Left ventricle myocardium inferior (tissue), 1 donor: ENCODE measurements at regions not wholly inside any gene's neighbourhood (a gene's known extent, or its start where the extent isn't known, plus 50 kb on each side); places are given as distances from the start of the nearest gene placed in this dataset.
"Not testable (repeated sequence)": the region's sequence is repeated elsewhere in the genome, so short reads cannot be mapped to it uniquely, and the experiment has no call there.

Source experiments
- DNase-seq: peaks from one replicate; pipeline ENCODE4 v3.0.0-alpha.2; 2020
- H3K27ac ChIP-seq: fragments of 200-600 bp; replicated peaks from 2 replicates; pipeline ENCODE4 v1.8.0; 2021
- H3K27me3 ChIP-seq: fragments of 200-600 bp; 2 replicates; pipeline ENCODE4 v1.8.0; 2021; ENCODE audit warnings: low read depth
- H3K36me3 ChIP-seq: fragments of 200-600 bp; 2 replicates; pipeline ENCODE4 v1.8.0; 2021
- H3K4me1 ChIP-seq: fragments of 200-600 bp; 2 replicates; pipeline ENCODE4 v1.8.0; 2021
- H3K4me3 ChIP-seq: fragments of 200-600 bp; 2 replicates; pipeline ENCODE4 v1.8.0; 2021; ENCODE audit warnings: mild to moderate bottlenecking, moderate library complexity
- H3K9me3 ChIP-seq: fragments of 200-600 bp; replicated peaks from 2 replicates; pipeline ENCODE4 v1.8.0; 2021
- CTCF ChIP-seq: fragments of 200-600 bp; IDR thresholded peaks from 2 replicates; pipeline ENCODE4 v1.8.0; 2021; ENCODE audit warnings: antibody characterized with exemption, mild to moderate bottlenecking, borderline replicate concordance
- intact Hi-C: fragments of 100-400 bp; cut with micrococcal nuclease; formaldehyde crosslinking; loops from one replicate; pipeline ENCODE4 v1.11.0; 2022
- donor health status: DM: no; HTN: yes; CAD: no; lungs with severe emphysema.

- Histone ChIP-seq H3K4me1 (peaks cover 16% of the 10 kb centered on the region), H3K27ac (no peak overlapping the region), H3K4me3 (no peak overlapping the region), H3K36me3 (no peaks in the 10 kb centered on the region), H3K27me3 (no peaks in the 10 kb centered on the region), H3K9me3 (no peaks in the 10 kb centered on the region)
- intact Hi-C loops = no loop called here
- DNase-seq = no peak
- TF ChIP-seq CTCF = no peak
Observed at GRCh38 chr12:89228491-89228890, 123.8 kb downstream of the DUSP6 start.

- Histone ChIP-seq H3K27me3 (no peaks in the 10 kb centered on the region), H3K4me3 (no peak overlapping the region), H3K27ac (no peak overlapping the region), H3K36me3 (no peaks in the 10 kb centered on the region), H3K4me1 (peaks cover 16% of the 10 kb centered on the region), H3K9me3 (no peaks in the 10 kb centered on the region)
- DNase-seq = no peak
- no peak for TF ChIP-seq CTCF
- intact Hi-C loops = no loop called here
Observed at GRCh38 chr12:89227774-89228173, 124.5 kb downstream of the DUSP6 start.

GRCh38 chr12:89225808-89226411, 126.4 kb downstream of the DUSP6 start:
- DNase-seq = no peak
- intact Hi-C loops = no loop called here
- no peak for TF ChIP-seq CTCF
- H3K36me3 ChIP-seq = no peaks in the 10 kb centered on the region
- no peak overlapping the region for H3K4me3 ChIP-seq
- no peak overlapping the region for H3K27ac ChIP-seq
- peaks cover 6% of the 10 kb centered on the region for H3K9me3 ChIP-seq
- peaks cover 12% of the 10 kb centered on the region for H3K4me1 ChIP-seq
- H3K27me3 ChIP-seq = no peaks in the 10 kb centered on the region

GRCh38 chr12:89225401-89225800, 126.9 kb downstream of the DUSP6 start:
- H3K4me1 ChIP-seq = peaks cover 7% of the 10 kb centered on the region
- no peak for TF ChIP-seq CTCF
- intact Hi-C loops = no loop called here
- peak; percentile 13 for DNase-seq
- no peaks in the 10 kb centered on the region for H3K27me3 ChIP-seq
- H3K4me3 ChIP-seq = no peak overlapping the region
- H3K9me3 ChIP-seq = peaks cover 6% of the 10 kb centered on the region
- no peaks in the 10 kb centered on the region for H3K36me3 ChIP-seq
- no peak overlapping the region for H3K27ac ChIP-seq

- intact Hi-C loops, H3K27me3 ChIP-seq, H3K9me3 ChIP-seq, H3K4me3 ChIP-seq, H3K27ac ChIP-seq, DNase-seq, H3K4me1 ChIP-seq, H3K36me3 ChIP-seq: not testable (repeated sequence)
Observed at GRCh38 chr12:89222580-89222979, 129.7 kb downstream of the DUSP6 start.

- no peak for DNase-seq
- no peak for TF ChIP-seq CTCF
- intact Hi-C loops = no loop called here
- no peaks in the 10 kb centered on the region for H3K4me1 ChIP-seq
- H3K27me3 ChIP-seq = no peaks in the 10 kb centered on the region
- H3K4me3 ChIP-seq = no peak overlapping the region
- peaks cover 6% of the 10 kb centered on the region for H3K9me3 ChIP-seq
- H3K36me3 ChIP-seq = no peaks in the 10 kb centered on the region
- no peak overlapping the region for H3K27ac ChIP-seq
Observed at GRCh38 chr12:89217472-89217871, 134.8 kb downstream of the DUSP6 start.
